Gastroesophageal sphincter (tissue), 4 donors: ENCODE measurements at regions not wholly inside any gene's neighbourhood (a gene's known extent, or its start where the extent isn't known, plus 50 kb on each side); places are given as distances from the start of the nearest gene placed in this dataset.

Experiments
- ATAC-seq: fragments of 150-250 bp; one replicate; pipeline ENCODE4 v1.9.1; 2016; ENCODE audit warnings: mild to moderate bottlenecking, moderate library complexity
- H3K27ac ChIP-seq, 4 donors: fragments of 200-600 bp; sonication (generic) in 3 of 4; 1 replicate in 3 of 4; 2 replicates in 1 of 4; pipeline ENCODE4 v1.5.1; 2016 to 2019
- H3K27me3 ChIP-seq: fragments of 200-600 bp; sonication (generic); one replicate; pipeline ENCODE4 v1.5.1; 2019
- H3K36me3 ChIP-seq, 2 donors: fragments of 200-600 bp; sonication (generic); one replicate each; pipeline ENCODE4 v1.5.1; 2019; ENCODE audit warnings: control low read depth in 1 of 2
- H3K4me1 ChIP-seq, 3 donors: fragments of 200-600 bp; sonication (generic); 1 replicate in 2 of 3; 2 replicates in 1 of 3; pipeline ENCODE4 v1.5.1; 2016 to 2019; ENCODE audit warnings: control low read depth in 2 of 3
- H3K4me3 ChIP-seq, 2 donors: fragments of 200-600 bp; sonication (generic); one replicate each; pipeline ENCODE4 v1.5.1; 2019; ENCODE audit warnings: mild to moderate bottlenecking in 1 of 2, moderate library complexity in 1 of 2
- H3K9me3 ChIP-seq, 3 donors: fragments of 200-600 bp; sonication (generic); one replicate each; pipeline ENCODE4 v1.5.1; 2017 to 2019; ENCODE audit warnings: control low read depth in 2 of 3
- CTCF ChIP-seq, 4 experiments: fragments of 200-600 bp in 2 of 4; fragments of 450-650 bp in 2 of 4; sonication (generic) in 1 of 4; IDR thresholded peaks; one replicate each; pipeline ENCODE4 v1.5.1; 2017 to 2019; ENCODE audit warnings: antibody characterized with exemption in 4 of 4, mild to moderate bottlenecking in 2 of 4, moderate library complexity in 2 of 4
- EP300 ChIP-seq: sonication (generic); formaldehyde crosslinking; IDR thresholded peaks from one replicate; pipeline ENCODE4 v1.6.1; 2017; ENCODE audit warnings: antibody characterized with exemption, mild to moderate bottlenecking
- POLR2A ChIP-seq, 2 donors: fragments of 450-650 bp; IDR thresholded peaks; one replicate each; pipeline ENCODE4 v1.6.1; 2017; ENCODE audit warnings: antibody characterized with exemption in 2 of 2, mild to moderate bottlenecking in 2 of 2, moderate library complexity in 1 of 2
- POLR2AphosphoS5 ChIP-seq: sonication (generic); formaldehyde crosslinking; IDR thresholded peaks from one replicate; pipeline ENCODE4 v1.6.1; 2017; ENCODE audit warnings: antibody characterized with exemption
- WGBS, 2 donors: methylation state at CpG; one replicate each; pipeline ENCODE4 v1.1.5; 2018; ENCODE audit warnings: low coverage in 1 of 2; 5-methylcytosine and 5-hydroxymethylcytosine counted together

DNA sequence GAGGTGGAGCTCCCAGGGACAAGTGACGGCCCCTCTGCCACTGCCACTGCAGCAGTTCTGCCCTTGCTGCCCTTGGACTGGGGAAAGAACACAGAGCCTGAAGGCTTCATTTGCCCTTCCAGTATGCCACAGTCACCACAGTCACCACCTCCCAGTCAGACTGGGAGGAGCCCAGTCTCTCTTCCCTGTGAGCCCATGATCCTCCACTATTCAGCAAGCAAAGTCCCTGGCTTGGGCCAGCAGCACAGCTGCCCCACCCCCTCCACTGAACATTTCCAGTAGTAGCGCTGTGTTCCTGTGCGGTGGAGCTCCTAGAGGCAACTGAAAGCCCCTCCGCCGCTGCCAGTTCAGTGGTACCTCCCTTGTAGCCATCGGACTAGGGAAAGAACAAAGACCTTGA lies 329.4 kb downstream of the MAN2A1 start:
- Histone ChIP-seq H3K27me3 (no peaks in the 10 kb centered on the region), H3K4me1 (no peaks in the 10 kb centered on the region), H3K27ac (no peak overlapping the region), H3K4me3 (no peak overlapping the region), H3K36me3 (no peaks in the 10 kb centered on the region), H3K9me3 (no peaks in the 10 kb centered on the region)
- TF ChIP-seq CTCF (IDR thresholded peaks at IDR 0.05), result no peak
- no peak for TF ChIP-seq EP300
- no peak for TF ChIP-seq POLR2A (IDR thresholded peaks at IDR 0.05)
- no peak for TF ChIP-seq POLR2AphosphoS5
- no peak for ATAC-seq
- 100% methylated on average over 1 of the region's 6 CpGs; no CpG with 5 or more reads in 1 of the 2 donors for WGBS, 2 donors

GRCh38 chr5:110019780-110020179 lies 330.1 kb downstream of the MAN2A1 start:
- TF ChIP-seq POLR2A (IDR thresholded peaks at IDR 0.05) (no peak), EP300 (no peak), CTCF (IDR thresholded peaks at IDR 0.05) (no peak), POLR2AphosphoS5 (no peak)
- Histone ChIP-seq H3K36me3 (no peaks in the 10 kb centered on the region), H3K4me1 (no peaks in the 10 kb centered on the region), H3K27me3 (no peaks in the 10 kb centered on the region), H3K27ac (no peak overlapping the region), H3K9me3 (no peaks in the 10 kb centered on the region), H3K4me3 (no peak overlapping the region)
- WGBS, 2 donors, result 95 to 98% methylated on average over 2 to 4 of the region's 4 CpGs
- no peak for ATAC-seq

GRCh38 chr5:110021251-110021650 lies 331.5 kb downstream of the MAN2A1 start:
- 100% methylated on average over 2 of the region's 3 CpGs; no CpG with 5 or more reads in 1 of the 2 donors for WGBS, 2 donors
- H3K27me3 ChIP-seq, result no peaks in the 10 kb centered on the region
- TF ChIP-seq CTCF (IDR thresholded peaks at IDR 0.05) (no peak), POLR2AphosphoS5 (no peak), EP300 (no peak), POLR2A (IDR thresholded peaks at IDR 0.05) (no peak)
- no peaks in the 10 kb centered on the region for H3K9me3 ChIP-seq
- no peaks in the 10 kb centered on the region for H3K36me3 ChIP-seq
- H3K4me3 ChIP-seq, result no peak overlapping the region
- no peak overlapping the region for H3K27ac ChIP-seq
- no peak for ATAC-seq
- no peaks in the 10 kb centered on the region for H3K4me1 ChIP-seq

GRCh38 chr5:110025160-110025559 lies 335.4 kb downstream of the MAN2A1 start:
- WGBS, 2 donors, result 90 to 97% methylated on average over 3 of the region's 3 CpGs
- TF ChIP-seq POLR2A (IDR thresholded peaks at IDR 0.05), result no peak
- no peak for TF ChIP-seq POLR2AphosphoS5
- no peak for TF ChIP-seq EP300
- TF ChIP-seq CTCF (IDR thresholded peaks at IDR 0.05), result no peak
- ATAC-seq, result no peak

GRCh38 chr5:110027527-110028322 lies 338.0 kb downstream of the MAN2A1 start:
- ATAC-seq, result no peak
- H3K27ac ChIP-seq, result no peak overlapping the region
- H3K4me1 ChIP-seq, result no peaks in the 10 kb centered on the region
- no peaks in the 10 kb centered on the region for H3K27me3 ChIP-seq
- no peaks in the 10 kb centered on the region for H3K9me3 ChIP-seq
- WGBS, 2 donors, result 32 to 86% methylated on average over 1 of the region's 1 CpG
- TF ChIP-seq EP300, result no peak
- no peaks in the 10 kb centered on the region for H3K36me3 ChIP-seq
- no peak overlapping the region for H3K4me3 ChIP-seq

More at GRCh38 chr5:110025160-110025559, 335.4 kb downstream of the MAN2A1 start:
- Histone ChIP-seq H3K4me1 (no peaks in the 10 kb centered on the region), H3K9me3 (no peaks in the 10 kb centered on the region), H3K36me3 (no peaks in the 10 kb centered on the region), H3K4me3 (no peak overlapping the region), H3K27ac (no peak overlapping the region), H3K27me3 (no peaks in the 10 kb centered on the region)
